ENCODE measurements at regions not wholly inside any gene's neighbourhood (a gene's known extent, or its start where the extent isn't known, plus 50 kb on each side); places are given as distances from the start of the nearest gene placed in this dataset.
"Not testable (repeated sequence)": the region's sequence is repeated elsewhere in the genome, so short reads cannot be mapped to it uniquely, and the experiment has no call there.

DNA sequence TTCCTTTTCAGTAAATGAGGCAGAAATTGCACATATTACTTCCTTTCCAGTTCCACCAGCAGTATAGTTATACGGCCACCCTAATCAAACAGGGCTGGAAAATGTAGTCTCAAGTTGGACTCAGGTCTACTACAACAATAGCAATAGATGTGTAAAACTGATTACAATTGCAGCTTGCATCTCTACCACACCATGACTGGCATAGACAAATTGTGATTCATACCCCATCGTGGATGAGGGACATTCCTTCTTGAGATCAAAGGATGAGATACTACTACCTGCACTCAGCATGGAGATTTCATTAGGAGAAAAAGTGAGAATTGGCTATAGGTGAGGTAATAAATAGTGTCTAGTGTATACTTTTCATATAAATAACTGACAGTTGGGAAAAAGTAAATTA, 1220.8 kb downstream of the TYW1 start:
- TF ChIP-seq, protein P1, sequence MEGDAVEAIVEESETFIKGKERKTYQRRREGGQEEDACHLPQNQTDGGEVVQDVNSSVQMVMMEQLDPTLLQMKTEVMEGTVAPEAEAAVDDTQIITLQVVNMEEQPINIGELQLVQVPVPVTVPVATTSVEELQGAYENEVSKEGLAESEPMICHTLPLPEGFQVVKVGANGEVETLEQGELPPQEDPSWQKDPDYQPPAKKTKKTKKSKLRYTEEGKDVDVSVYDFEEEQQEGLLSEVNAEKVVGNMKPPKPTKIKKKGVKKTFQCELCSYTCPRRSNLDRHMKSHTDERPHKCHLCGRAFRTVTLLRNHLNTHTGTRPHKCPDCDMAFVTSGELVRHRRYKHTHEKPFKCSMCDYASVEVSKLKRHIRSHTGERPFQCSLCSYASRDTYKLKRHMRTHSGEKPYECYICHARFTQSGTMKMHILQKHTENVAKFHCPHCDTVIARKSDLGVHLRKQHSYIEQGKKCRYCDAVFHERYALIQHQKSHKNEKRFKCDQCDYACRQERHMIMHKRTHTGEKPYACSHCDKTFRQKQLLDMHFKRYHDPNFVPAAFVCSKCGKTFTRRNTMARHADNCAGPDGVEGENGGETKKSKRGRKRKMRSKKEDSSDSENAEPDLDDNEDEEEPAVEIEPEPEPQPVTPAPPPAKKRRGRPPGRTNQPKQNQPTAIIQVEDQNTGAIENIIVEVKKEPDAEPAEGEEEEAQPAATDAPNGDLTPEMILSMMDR (IDR thresholded peaks at IDR 0.05; ENCODE audit: unreplicated experiment) = no peak
- no peaks in the 10 kb centered on the region for H3K36me3 Mint-ChIP-seq (ENCODE audit: low read depth, unreplicated experiment)
- no peak overlapping the region for H3K27ac Mint-ChIP-seq (ENCODE audit: unreplicated experiment)
- H3K27me3 Mint-ChIP-seq (ENCODE audit: unreplicated experiment) = peaks cover 4% of the 10 kb centered on the region
- H3K4me3 Mint-ChIP-seq (ENCODE audit: unreplicated experiment) = no peak overlapping the region
- H3K9me3 Mint-ChIP-seq (ENCODE audit: unreplicated experiment) = peaks cover 21% of the 10 kb centered on the region
- no peak for DNase-seq (ENCODE audit: low spot score)
- H3K4me1 Mint-ChIP-seq (ENCODE audit: unreplicated experiment) = no peaks in the 10 kb centered on the region

- Mint-ChIP-seq H3K4me3 (ENCODE audit: unreplicated experiment) (no peak overlapping the region), H3K36me3 (ENCODE audit: low read depth, unreplicated experiment) (no peaks in the 10 kb centered on the region), H3K9me3 (ENCODE audit: unreplicated experiment) (peaks cover 26% of the 10 kb centered on the region), H3K27me3 (ENCODE audit: unreplicated experiment) (peaks cover 4% of the 10 kb centered on the region), H3K4me1 (ENCODE audit: unreplicated experiment) (no peaks in the 10 kb centered on the region), H3K27ac (ENCODE audit: unreplicated experiment) (no peak overlapping the region)
- DNase-seq (ENCODE audit: low spot score) = no peak
- TF ChIP-seq, protein P1 (IDR thresholded peaks at IDR 0.05; ENCODE audit: unreplicated experiment) = no peak
Observed at GRCh38 chr7:68218461-68218860, 1221.8 kb downstream of the TYW1 start.

- TF ChIP-seq, protein P1 (IDR thresholded peaks at IDR 0.05; ENCODE audit: unreplicated experiment) = no peak
- H3K4me1 Mint-ChIP-seq (ENCODE audit: unreplicated experiment) = no peaks in the 10 kb centered on the region
- no peaks in the 10 kb centered on the region for H3K36me3 Mint-ChIP-seq (ENCODE audit: low read depth, unreplicated experiment)
- no peaks in the 10 kb centered on the region for H3K27me3 Mint-ChIP-seq (ENCODE audit: unreplicated experiment)
- peaks cover 44% of the 10 kb centered on the region for H3K9me3 Mint-ChIP-seq (ENCODE audit: unreplicated experiment)
- no peak overlapping the region for H3K4me3 Mint-ChIP-seq (ENCODE audit: unreplicated experiment)
- DNase-seq (ENCODE audit: low spot score) = no peak
- no peak overlapping the region for H3K27ac Mint-ChIP-seq (ENCODE audit: unreplicated experiment)
Observed at GRCh38 chr7:68222311-68222710, 1225.7 kb downstream of the TYW1 start.

- peaks cover 27% of the 10 kb centered on the region for H3K9me3 Mint-ChIP-seq (ENCODE audit: unreplicated experiment)
- DNase-seq (ENCODE audit: low spot score) = no peak
- TF ChIP-seq, protein P1 (IDR thresholded peaks at IDR 0.05; ENCODE audit: unreplicated experiment) = no peak
- no peak overlapping the region for H3K27ac Mint-ChIP-seq (ENCODE audit: unreplicated experiment)
- no peaks in the 10 kb centered on the region for H3K27me3 Mint-ChIP-seq (ENCODE audit: unreplicated experiment)
- H3K4me1 Mint-ChIP-seq (ENCODE audit: unreplicated experiment) = no peaks in the 10 kb centered on the region
- H3K36me3 Mint-ChIP-seq (ENCODE audit: low read depth, unreplicated experiment) = no peaks in the 10 kb centered on the region
- no peak overlapping the region for H3K4me3 Mint-ChIP-seq (ENCODE audit: unreplicated experiment)
Observed at GRCh38 chr7:68224041-68224741, 1227.6 kb downstream of the TYW1 start.

DNA sequence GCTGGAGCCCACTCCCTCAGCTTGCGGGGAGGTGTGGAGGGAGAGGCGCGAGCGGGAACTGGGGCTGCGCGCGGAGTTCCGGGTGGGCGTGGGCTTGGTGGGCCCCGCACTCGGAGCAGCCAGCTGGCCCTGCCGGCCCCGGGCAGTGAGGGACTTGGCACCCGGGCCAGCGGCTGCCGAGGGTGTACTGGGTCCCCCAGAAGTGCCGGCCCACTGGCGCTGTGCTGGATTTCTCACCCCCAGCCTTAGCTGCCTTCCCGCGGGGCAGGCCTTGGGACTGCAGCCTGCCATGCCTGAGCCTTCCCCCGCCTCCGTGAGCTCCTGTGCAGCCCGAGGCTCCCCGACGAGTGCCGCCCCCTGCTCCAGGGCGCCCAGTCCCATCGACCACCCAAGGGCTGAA, 1234.4 kb downstream of the TYW1 start:
- H3K9me3 Mint-ChIP-seq (ENCODE audit: unreplicated experiment) = peaks cover 37% of the 10 kb centered on the region
- not testable (repeated sequence) for H3K4me3 Mint-ChIP-seq (ENCODE audit: unreplicated experiment); H3K27ac Mint-ChIP-seq (ENCODE audit: unreplicated experiment); H3K27me3 Mint-ChIP-seq (ENCODE audit: unreplicated experiment); DNase-seq (ENCODE audit: low spot score); H3K4me1 Mint-ChIP-seq (ENCODE audit: unreplicated experiment); H3K36me3 Mint-ChIP-seq (ENCODE audit: low read depth, unreplicated experiment)
